ENCODE measurements at regions not wholly inside any gene's neighbourhood (a gene's known extent, or its start where the extent isn't known, plus 50 kb on each side); places are given as distances from the start of the nearest gene placed in this dataset.

DNA sequence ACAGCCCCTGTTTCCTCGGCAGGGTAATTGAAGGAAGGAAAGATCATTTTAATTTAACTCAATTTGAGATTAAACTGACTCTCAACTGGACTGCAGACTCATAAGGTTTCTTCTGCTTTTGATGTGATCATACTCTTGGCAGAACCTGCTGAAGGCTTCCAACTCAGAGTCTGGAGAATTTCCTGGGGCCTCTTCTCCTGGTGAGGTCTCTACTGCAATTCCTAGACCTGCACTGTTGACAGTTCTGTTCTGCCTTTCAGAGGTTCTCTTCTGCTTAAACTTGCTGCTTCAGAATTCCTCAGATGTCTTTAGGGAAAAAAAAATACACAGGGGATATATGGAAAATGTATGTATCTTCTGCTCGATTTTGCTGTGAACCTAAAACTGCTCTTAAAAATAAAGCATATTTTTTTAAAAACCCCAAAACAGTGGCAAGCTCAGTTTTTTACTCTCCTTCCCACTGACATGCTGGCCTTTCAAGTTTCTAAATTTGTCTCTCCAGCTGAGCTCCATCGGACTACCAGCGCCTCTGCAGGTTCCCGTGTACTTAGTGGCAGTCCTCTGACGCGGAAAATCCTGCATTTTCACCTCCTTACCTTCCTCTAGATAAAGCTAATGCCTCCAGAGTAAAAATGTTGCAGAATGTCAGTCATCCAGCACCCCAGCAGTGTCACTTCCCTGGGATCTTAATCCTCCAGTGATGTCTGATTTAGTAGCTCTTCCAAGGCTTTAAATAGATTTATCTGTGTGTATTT is 733.5 kb upstream of the SGCG start:
- no peak for TF ChIP-seq CTCF (conservative IDR thresholded peaks at IDR 0.05; ENCODE audit: low read length)
- no peak for DNase-seq (ENCODE audit: low read depth)
- H3K4me3 ChIP-seq (ENCODE audit: low read length), result no peak overlapping the region

DNA sequence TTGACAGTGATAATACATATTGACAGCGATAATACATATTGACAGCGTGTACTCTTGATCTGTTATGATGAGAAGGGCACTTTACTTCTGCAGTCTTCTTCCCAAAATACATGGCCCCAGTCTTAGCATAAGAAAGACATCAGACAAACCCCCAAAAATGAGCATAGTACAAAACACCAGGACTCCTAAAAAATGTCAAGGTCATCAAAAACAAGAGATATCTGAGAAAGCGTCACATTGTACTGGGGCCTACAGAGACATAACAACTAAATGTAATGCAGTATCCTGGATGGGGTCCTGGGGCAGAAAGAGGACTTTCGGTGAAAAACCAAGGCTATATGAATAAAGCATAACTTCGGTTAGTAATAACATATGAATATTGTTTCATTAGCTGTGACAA is 731.5 kb upstream of the SGCG start:
- H3K4me3 ChIP-seq (ENCODE audit: low read length), result no peak overlapping the region
- DNase-seq (ENCODE audit: low read depth), result no peak
- TF ChIP-seq CTCF (conservative IDR thresholded peaks at IDR 0.05; ENCODE audit: low read length), result no peak

GRCh38 chr13:22451327-22451741 is 729.4 kb upstream of the SGCG start:
- DNase-seq (ENCODE audit: low read depth), result no peak
- no peak for TF ChIP-seq CTCF (conservative IDR thresholded peaks at IDR 0.05; ENCODE audit: low read length)
- H3K4me3 ChIP-seq (ENCODE audit: low read length), result no peak overlapping the region

DNA sequence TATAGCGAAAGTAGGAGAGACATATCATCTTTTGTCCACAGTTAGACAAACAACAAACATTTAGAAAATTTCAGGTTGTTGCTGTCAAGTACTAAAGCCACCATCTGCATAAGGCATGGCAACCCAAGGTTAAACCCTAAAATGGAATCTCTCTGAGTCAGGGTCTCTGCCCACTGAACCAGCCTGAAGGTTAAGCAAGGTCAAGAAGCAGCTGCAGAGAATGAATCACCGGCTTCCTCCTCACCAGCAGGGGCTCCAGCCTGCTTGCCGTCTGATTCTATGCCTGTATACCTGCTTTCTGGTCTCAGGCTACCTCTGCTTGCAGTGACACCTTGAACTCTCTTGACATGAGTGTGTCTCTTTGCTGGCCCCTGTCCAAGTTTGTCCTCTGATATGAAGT is 726.2 kb upstream of the SGCG start:
- no peak overlapping the region for H3K4me3 ChIP-seq (ENCODE audit: low read length)
- DNase-seq (ENCODE audit: low read depth), result no peak
- TF ChIP-seq CTCF (conservative IDR thresholded peaks at IDR 0.05; ENCODE audit: low read length), result no peak

- TF ChIP-seq CTCF (conservative IDR thresholded peaks at IDR 0.05; ENCODE audit: low read length), result no peak
- DNase-seq (ENCODE audit: low read depth), result no peak
- no peak overlapping the region for H3K4me3 ChIP-seq (ENCODE audit: low read length)
Observed at GRCh38 chr13:22455036-22455435, 725.7 kb upstream of the SGCG start.

DNA sequence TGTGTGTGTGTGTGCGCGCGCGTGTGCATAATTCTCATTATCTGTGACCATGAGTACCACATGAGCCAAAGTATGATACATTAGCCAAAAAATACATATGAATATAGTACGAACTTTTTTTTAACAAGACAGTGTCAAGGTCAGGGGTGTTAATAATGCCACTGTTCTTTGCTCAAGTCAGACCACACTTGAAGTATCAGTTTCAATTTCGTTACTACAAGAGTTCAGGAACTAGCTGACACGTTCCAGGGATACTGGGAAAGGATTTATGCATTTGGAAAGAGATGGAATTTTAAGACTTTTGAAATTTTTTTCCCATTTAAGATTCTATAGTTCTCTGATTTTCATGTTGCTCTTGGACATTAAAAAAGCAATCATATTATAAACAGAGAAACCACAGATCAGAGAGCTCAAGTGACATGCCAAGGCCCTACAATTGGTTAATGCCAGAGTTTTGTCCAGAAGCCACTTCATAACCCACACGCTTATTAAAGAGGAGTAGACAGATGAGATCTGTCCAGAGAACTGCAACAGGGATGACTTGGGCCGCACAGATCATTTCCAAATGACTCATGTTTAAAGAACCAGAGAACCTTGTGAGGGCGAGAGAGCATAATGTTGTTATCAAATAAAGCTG is 718.8 kb upstream of the SGCG start:
- no peak overlapping the region for H3K4me3 ChIP-seq (ENCODE audit: low read length)
- TF ChIP-seq CTCF (conservative IDR thresholded peaks at IDR 0.05; ENCODE audit: low read length), result no peak
- DNase-seq (ENCODE audit: low read depth), result no peak

DNA sequence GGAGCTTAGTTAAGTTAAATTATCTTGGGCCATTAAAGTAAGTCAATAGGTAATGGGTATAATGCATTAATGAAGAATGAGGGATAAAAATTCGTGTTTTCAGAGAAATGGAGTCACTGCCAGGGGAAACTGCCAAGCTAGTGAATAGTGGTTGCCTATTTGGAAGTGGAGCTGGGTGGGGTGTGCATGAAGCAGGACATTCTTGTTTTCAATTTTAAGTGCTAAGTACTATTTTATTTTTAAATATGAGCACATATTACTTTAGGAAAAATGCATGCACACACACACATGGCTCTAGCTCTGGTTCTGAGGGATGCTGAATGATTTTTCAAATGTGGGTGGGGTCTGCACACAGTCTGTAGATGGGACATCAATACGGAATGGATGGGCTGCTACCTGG is 717.7 kb upstream of the SGCG start:
- no peak for DNase-seq (ENCODE audit: low read depth)
- no peak for TF ChIP-seq CTCF (conservative IDR thresholded peaks at IDR 0.05; ENCODE audit: low read length)
- no peak overlapping the region for H3K4me3 ChIP-seq (ENCODE audit: low read length)

All from AG10803 (cell line).